ENCODE measurements at regions not wholly inside any gene's neighbourhood (a gene's known extent, or its start where the extent isn't known, plus 50 kb on each side); places are given as distances from the start of the nearest gene placed in this dataset.
A peak's percentile ranks its signal among the peaks of the same experiment; 100 is the strongest.

DNA sequence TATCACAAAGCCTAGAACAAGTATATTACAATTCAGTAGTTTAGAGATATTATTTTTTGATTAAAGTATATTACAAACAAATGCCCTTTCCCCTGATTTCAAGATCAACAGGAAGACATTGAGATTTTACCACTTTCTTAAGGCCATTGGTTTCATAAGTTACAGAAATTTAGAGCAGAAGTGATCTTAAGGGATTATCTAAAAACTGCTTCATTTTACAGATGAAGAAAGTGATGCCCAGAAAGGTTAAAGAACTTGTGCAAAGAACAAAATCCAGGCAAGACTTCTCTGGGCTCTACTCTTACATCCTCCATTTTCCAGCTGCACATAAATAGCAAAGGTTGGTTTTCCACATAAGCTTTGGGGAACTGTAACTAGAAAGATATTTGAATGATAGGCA, 87.5 kb downstream of the DUSP6 start:
- no peak overlapping the region for H3K4me2 ChIP-seq
- no peak overlapping the region for H3K27ac ChIP-seq
- no peak overlapping the region for H3K4me3 ChIP-seq (IDR thresholded peaks at IDR 0.05; ENCODE audit: insufficient read depth, low read depth, low read length)
- H3K36me3 ChIP-seq (ENCODE audit: insufficient read depth): no peaks in the 10 kb centered on the region
- no peak overlapping the region for H3K9ac ChIP-seq
- H4K20me1 ChIP-seq (ENCODE audit: insufficient read depth): no peaks in the 10 kb centered on the region
- H3K4me1 ChIP-seq (ENCODE audit: low read depth, poor library complexity, severe bottlenecking): peaks cover 57% of the 10 kb centered on the region
- H2AFZ ChIP-seq (ENCODE audit: low read depth): no peak overlapping the region
- no peaks in the 10 kb centered on the region for H3K79me2 ChIP-seq (ENCODE audit: insufficient read depth, low read depth)
- TF ChIP-seq CTCF (conservative IDR thresholded peaks at IDR 0.05; ENCODE audit: low read depth, low read length): no peak
- H3K27me3 ChIP-seq (ENCODE audit: insufficient read depth, low read depth): no peaks in the 10 kb centered on the region

DNA sequence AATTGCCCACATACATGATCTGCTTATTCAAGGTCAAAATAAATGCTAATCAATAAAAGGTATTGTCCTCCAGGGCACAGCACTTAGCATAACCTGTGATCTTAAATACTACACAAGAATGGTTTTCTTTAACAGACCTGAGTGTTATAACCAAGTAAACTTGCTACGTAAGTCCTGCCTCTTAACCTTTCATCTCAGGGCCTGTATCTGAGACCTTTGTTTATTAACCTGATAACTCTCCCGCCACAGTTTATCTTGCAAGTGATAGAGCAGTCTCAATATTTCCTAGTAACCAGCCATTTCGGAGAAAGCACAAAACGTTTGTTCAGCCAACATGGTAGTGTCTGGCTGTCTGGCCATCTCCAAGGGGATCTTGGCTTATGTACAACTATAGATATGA, 88.4 kb downstream of the DUSP6 start:
- Histone ChIP-seq H2AFZ (ENCODE audit: low read depth) (no peak overlapping the region), H3K9ac (no peak overlapping the region), H3K4me3 (IDR thresholded peaks at IDR 0.05; ENCODE audit: insufficient read depth, low read depth, low read length) (no peak overlapping the region), H3K4me1 (ENCODE audit: low read depth, poor library complexity, severe bottlenecking) (peaks cover 57% of the 10 kb centered on the region), H3K36me3 (ENCODE audit: insufficient read depth) (no peaks in the 10 kb centered on the region), H3K27me3 (ENCODE audit: insufficient read depth, low read depth) (no peaks in the 10 kb centered on the region), H3K4me2 (peak overlapping the region; percentile 46; the same call in 1 of the 2 replicates), H3K79me2 (ENCODE audit: insufficient read depth, low read depth) (no peaks in the 10 kb centered on the region), H3K27ac (peak overlapping the region; percentile 43; the same call in 1 of the 2 replicates), H4K20me1 (ENCODE audit: insufficient read depth) (no peaks in the 10 kb centered on the region)
- no peak for TF ChIP-seq CTCF (conservative IDR thresholded peaks at IDR 0.05; ENCODE audit: low read depth, low read length)

DNA sequence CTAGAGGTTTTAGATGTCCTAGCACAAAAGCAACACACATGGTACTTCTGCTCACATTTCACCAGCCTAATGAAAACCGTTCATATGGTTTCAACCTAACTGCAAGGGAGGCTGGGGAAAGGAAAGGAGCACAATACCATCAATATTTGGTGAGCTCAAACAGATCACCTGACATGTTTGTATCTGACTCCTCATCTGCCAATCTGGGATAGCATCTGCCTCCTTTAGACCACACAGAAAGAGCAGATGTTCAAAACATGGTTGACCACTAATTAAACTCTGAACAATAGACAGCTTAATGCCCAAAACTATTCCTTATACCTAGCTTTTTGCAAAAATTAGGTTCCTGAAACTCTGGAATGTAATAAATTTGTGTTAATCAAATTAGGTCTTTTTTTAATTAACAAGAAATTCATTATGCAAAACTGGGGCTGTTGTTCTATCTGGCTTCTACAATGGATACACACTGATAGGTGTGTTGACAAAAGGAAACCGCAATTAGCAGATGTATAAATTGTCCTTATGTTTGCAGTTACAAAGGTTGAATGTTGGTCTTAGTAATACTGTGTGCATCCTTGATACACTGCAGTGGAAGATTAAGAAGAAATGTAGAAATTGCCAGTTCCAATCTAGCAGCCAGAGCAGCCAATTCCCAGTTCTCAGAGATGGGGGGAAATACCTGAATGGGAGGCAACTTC, 89.3 kb downstream of the DUSP6 start:
- no peaks in the 10 kb centered on the region for H4K20me1 ChIP-seq (ENCODE audit: insufficient read depth)

GRCh38 chr12:89261982-89262381, 90.3 kb downstream of the DUSP6 start:
- Histone ChIP-seq H2AFZ (ENCODE audit: low read depth) (no peak overlapping the region), H4K20me1 (ENCODE audit: insufficient read depth) (no peaks in the 10 kb centered on the region), H3K27ac (peak overlapping the region; percentile 43; the same call in 1 of the 2 replicates), H3K27me3 (ENCODE audit: insufficient read depth, low read depth) (no peaks in the 10 kb centered on the region), H3K9ac (no peak overlapping the region), H3K4me2 (peak overlapping the region; percentile 46), H3K36me3 (ENCODE audit: insufficient read depth) (no peaks in the 10 kb centered on the region), H3K4me3 (IDR thresholded peaks at IDR 0.05; ENCODE audit: insufficient read depth, low read depth, low read length) (no peak overlapping the region), H3K79me2 (ENCODE audit: insufficient read depth, low read depth) (no peaks in the 10 kb centered on the region), H3K4me1 (ENCODE audit: low read depth, poor library complexity, severe bottlenecking) (peaks cover 57% of the 10 kb centered on the region)
- TF ChIP-seq CTCF (conservative IDR thresholded peaks at IDR 0.05; ENCODE audit: low read depth, low read length): no peak

More for the DNA sequence above, 89.3 kb downstream of the DUSP6 start:
- peaks cover 57% of the 10 kb centered on the region for H3K4me1 ChIP-seq (ENCODE audit: low read depth, poor library complexity, severe bottlenecking)
- no peak overlapping the region for H3K9ac ChIP-seq
- TF ChIP-seq CTCF (conservative IDR thresholded peaks at IDR 0.05; ENCODE audit: low read depth, low read length): no peak
- peak overlapping the region; percentile 46 for H3K4me2 ChIP-seq
- H3K4me3 ChIP-seq (IDR thresholded peaks at IDR 0.05; ENCODE audit: insufficient read depth, low read depth, low read length): no peak overlapping the region
- H3K27ac ChIP-seq: peak overlapping the region; percentile 43
- no peaks in the 10 kb centered on the region for H3K27me3 ChIP-seq (ENCODE audit: insufficient read depth, low read depth)
- no peaks in the 10 kb centered on the region for H3K36me3 ChIP-seq (ENCODE audit: insufficient read depth)
- H3K79me2 ChIP-seq (ENCODE audit: insufficient read depth, low read depth): no peaks in the 10 kb centered on the region
- 0 out of 2 replicates have a peak overlapping the region, but pooled peaks have one; percentile 1 for H2AFZ ChIP-seq (ENCODE audit: low read depth)
